ENCODE measurements at regions not wholly inside any gene's neighbourhood (a gene's known extent, or its start where the extent isn't known, plus 50 kb on each side); places are given as distances from the start of the nearest gene placed in this dataset.

- ChIA-PET CTCF (ENCODE audit: unreplicated experiment) (interaction anchor here (1.1 kb wide), 1 partner anchor 25 kb away, joined by 3 read pairs; no protein-coding TSS in a partner anchor), POLR2A (interaction anchor here (0.6 to 1.5 kb wide), 6 partner anchors 12 to 515 kb away, joined by 3 to 4 read pairs (median 4); no protein-coding TSS in a partner anchor)
- no peak overlapping the region for H3K4me2 ChIP-seq (ENCODE audit: low read length)
- no peaks in the 10 kb centered on the region for H3K36me3 ChIP-seq (ENCODE audit: insufficient read depth, low read length)
- H2AFZ ChIP-seq (ENCODE audit: low read length) = no peak overlapping the region
- H3K4me1 ChIP-seq (ENCODE audit: insufficient read depth, low read length, poor library complexity, severe bottlenecking) = peaks cover 30% of the 10 kb centered on the region
- no peak for DNase-seq (ENCODE audit: low spot score)
- intact Hi-C loops (cut with micrococcal nuclease; ENCODE audit: unreplicated experiment) = loop anchor here (5.0 kb wide), 1 partner anchor 169 kb away; no protein-coding TSS in a partner anchor
- no peaks in the 10 kb centered on the region for H3K79me2 ChIP-seq (ENCODE audit: insufficient read depth, low read depth, low read length)
- H3K9me3 ChIP-seq (ENCODE audit: low read length) = no peaks in the 10 kb centered on the region
- no peak overlapping the region for H3K27ac ChIP-seq (ENCODE audit: low read depth, low read length, poor library complexity, severe bottlenecking)
- H3K4me3 ChIP-seq (ENCODE audit: low read depth, low read length, poor library complexity, severe bottlenecking) = no peak overlapping the region
- no peaks in the 10 kb centered on the region for H3K9me2 ChIP-seq (ENCODE audit: insufficient read depth, low read length)
- H4K20me1 ChIP-seq (ENCODE audit: insufficient read depth, low read length) = no peaks in the 10 kb centered on the region
- TF ChIP-seq CTCF (conservative IDR thresholded peaks at IDR 0.05; ENCODE audit: low read length) (no peak), EZH2phosphoT487 (IDR thresholded peaks at IDR 0.05; ENCODE audit: borderline replicate concordance, low read depth, low read length) (no peak)
- no TSS peak for BruUV-seq (replicated peaks)
These were observed 130.9 kb downstream of the MAP3K7 start for GRCh38 chr6:90456001-90456400.

DNA sequence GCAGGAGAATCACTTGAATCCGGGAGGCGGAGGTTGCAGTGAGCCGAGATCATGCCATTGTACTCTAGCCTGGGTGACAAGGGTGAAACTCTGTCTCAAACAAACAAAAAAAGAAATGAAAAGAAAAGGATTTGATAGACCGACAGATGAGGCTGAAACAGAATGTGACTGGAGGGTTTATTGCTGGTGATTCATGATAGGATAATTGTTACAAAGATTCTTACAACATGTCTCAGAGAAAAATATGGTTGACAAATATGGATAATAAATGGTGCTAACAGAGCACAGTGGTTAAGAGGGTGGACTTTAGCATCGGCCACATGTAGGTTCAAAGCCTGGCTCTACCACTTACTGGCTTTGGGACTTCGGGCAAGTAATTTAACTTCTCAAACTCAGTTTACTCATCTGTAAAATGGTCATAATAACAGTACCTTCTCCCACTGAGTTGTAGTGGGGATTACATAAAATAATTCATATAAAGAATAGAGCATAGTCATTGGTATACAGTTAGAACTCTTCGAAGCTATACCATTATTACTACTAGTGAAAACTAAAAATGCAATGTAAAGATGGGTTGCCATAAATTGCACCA is 131.9 kb downstream of the MAP3K7 start:
- H2AFZ ChIP-seq (ENCODE audit: low read length) = no peak overlapping the region
- intact Hi-C loops (cut with micrococcal nuclease; ENCODE audit: unreplicated experiment) = loop anchor here (5.0 kb wide), 1 partner anchor 168 kb away; no protein-coding TSS in a partner anchor
- H3K4me2 ChIP-seq (ENCODE audit: low read length) = no peak overlapping the region
- H3K9me2 ChIP-seq (ENCODE audit: insufficient read depth, low read length) = no peaks in the 10 kb centered on the region
- H3K9me3 ChIP-seq (ENCODE audit: low read length) = no peaks in the 10 kb centered on the region
- no peaks in the 10 kb centered on the region for H3K36me3 ChIP-seq (ENCODE audit: insufficient read depth, low read length)
- no peaks in the 10 kb centered on the region for H3K79me2 ChIP-seq (ENCODE audit: insufficient read depth, low read depth, low read length)
- no peak for TF ChIP-seq CTCF (conservative IDR thresholded peaks at IDR 0.05; ENCODE audit: low read length)
- H3K27ac ChIP-seq (ENCODE audit: low read depth, low read length, poor library complexity, severe bottlenecking) = no peak overlapping the region
- POLR2A ChIA-PET = interaction anchor here (0.7 kb wide), 1 partner anchor 20 kb away, joined by 4 read pairs; no protein-coding TSS in a partner anchor
- no peak for DNase-seq (ENCODE audit: low spot score)
- no TSS peak for BruUV-seq (replicated peaks)
- H3K4me1 ChIP-seq (ENCODE audit: insufficient read depth, low read length, poor library complexity, severe bottlenecking) = peaks cover 23% of the 10 kb centered on the region
- H4K20me1 ChIP-seq (ENCODE audit: insufficient read depth, low read length) = no peaks in the 10 kb centered on the region
- H3K4me3 ChIP-seq (ENCODE audit: low read depth, low read length, poor library complexity, severe bottlenecking) = no peak overlapping the region
- CTCF ChIA-PET (ENCODE audit: unreplicated experiment) = no interaction called here

DNA sequence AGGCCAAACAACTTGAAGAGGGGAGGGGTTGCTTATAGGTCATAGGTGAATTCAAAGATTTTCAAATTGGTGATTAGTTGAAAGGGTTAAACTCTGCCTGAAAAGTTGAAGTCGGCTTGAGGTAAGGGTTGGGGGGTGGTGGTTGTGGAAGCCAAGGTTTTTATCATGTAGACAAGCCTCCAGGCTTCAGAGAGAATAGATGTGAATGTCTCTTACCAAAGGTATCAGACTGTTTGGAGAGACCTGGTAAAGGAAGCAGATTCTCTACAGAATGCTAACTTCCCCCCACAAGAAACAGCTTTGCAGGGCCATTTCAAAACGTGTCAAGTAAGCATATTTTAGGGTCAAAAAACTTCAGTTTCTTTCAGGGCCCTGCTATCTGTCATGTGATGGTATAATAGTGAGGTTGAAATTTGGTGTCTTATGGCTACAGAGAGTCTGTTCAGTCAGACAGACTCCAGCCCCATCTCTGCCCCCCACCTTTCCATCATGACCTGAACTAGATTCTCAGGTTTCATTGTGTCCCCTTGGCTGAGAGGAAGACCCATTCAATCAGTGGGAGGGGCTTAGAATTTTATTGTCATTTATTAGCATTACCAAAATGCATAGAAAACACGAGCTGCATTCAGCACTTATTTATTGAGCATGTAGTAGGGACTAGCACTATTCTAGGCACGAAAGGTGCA is 136.5 kb downstream of the MAP3K7 start:
- H3K27ac ChIP-seq (ENCODE audit: low read depth, low read length, poor library complexity, severe bottlenecking) = no peak overlapping the region
- H3K4me3 ChIP-seq (ENCODE audit: low read depth, low read length, poor library complexity, severe bottlenecking) = no peak overlapping the region
- no peaks in the 10 kb centered on the region for H3K4me1 ChIP-seq (ENCODE audit: insufficient read depth, low read length, poor library complexity, severe bottlenecking)
- CTCF ChIA-PET (ENCODE audit: unreplicated experiment) = no interaction called here
- no peak overlapping the region for H3K4me2 ChIP-seq (ENCODE audit: low read length)
- H3K9me2 ChIP-seq (ENCODE audit: insufficient read depth, low read length) = no peaks in the 10 kb centered on the region
- H4K20me1 ChIP-seq (ENCODE audit: insufficient read depth, low read length) = no peaks in the 10 kb centered on the region
- H2AFZ ChIP-seq (ENCODE audit: low read length) = no peak overlapping the region
- BruUV-seq (replicated peaks) = no TSS peak
- intact Hi-C loops (cut with micrococcal nuclease; ENCODE audit: unreplicated experiment) = no loop called here
- no peak for DNase-seq (ENCODE audit: low spot score)
- H3K36me3 ChIP-seq (ENCODE audit: insufficient read depth, low read length) = no peaks in the 10 kb centered on the region
- no peaks in the 10 kb centered on the region for H3K79me2 ChIP-seq (ENCODE audit: insufficient read depth, low read depth, low read length)
- POLR2A ChIA-PET = interaction anchor here (0.6 to 1.3 kb wide), 5 partner anchors 10 to 69 kb away, joined by 3 to 6 read pairs (median 4); no protein-coding TSS in a partner anchor
- H3K9me3 ChIP-seq (ENCODE audit: low read length) = no peaks in the 10 kb centered on the region
- no peak for TF ChIP-seq EZH2phosphoT487 (IDR thresholded peaks at IDR 0.05; ENCODE audit: borderline replicate concordance, low read depth, low read length)
